GM20000 (cell line): ENCODE measurements at regions not wholly inside any gene's neighbourhood (a gene's known extent, or its start where the extent isn't known, plus 50 kb on each side); places are given as distances from the start of the nearest gene placed in this dataset.
"Not testable (repeated sequence)": the region's sequence is repeated elsewhere in the genome, so short reads cannot be mapped to it uniquely, and the experiment has no call there.

Source experiments
- DNase-seq: peaks from one replicate; pipeline ENCODE4 v3.0.0; 2012; ENCODE audit warnings: low spot score
- TF ChIP-seq, protein P1 (sequence below): IDR thresholded peaks from 2 replicates; pipeline ENCODE4 v1.5.1; 2012; ENCODE audit warnings: mild to moderate bottlenecking, control low read depth; ENCODE audit errors: extremely low read depth, missing control alignments

DNA sequence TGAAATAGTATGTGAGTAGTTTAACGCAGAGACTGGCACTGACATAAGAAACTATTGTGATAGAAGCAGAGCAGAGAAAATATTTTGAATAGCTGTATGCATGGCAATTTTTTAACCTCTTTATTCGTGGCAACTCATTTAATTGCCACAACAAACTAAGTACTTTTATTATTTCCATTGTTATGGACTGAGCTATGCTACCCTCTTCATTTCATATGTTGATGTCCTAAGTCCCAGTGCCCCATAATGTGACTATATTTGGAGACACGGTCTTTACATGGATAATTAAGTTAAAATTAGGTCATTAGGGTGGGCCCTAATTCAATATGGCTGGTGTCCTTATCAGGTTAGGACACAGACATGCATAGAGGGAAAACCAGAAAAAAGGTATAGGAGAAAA, 86.1 kb upstream of the PRSS3 start:
- TF ChIP-seq, protein P1, sequence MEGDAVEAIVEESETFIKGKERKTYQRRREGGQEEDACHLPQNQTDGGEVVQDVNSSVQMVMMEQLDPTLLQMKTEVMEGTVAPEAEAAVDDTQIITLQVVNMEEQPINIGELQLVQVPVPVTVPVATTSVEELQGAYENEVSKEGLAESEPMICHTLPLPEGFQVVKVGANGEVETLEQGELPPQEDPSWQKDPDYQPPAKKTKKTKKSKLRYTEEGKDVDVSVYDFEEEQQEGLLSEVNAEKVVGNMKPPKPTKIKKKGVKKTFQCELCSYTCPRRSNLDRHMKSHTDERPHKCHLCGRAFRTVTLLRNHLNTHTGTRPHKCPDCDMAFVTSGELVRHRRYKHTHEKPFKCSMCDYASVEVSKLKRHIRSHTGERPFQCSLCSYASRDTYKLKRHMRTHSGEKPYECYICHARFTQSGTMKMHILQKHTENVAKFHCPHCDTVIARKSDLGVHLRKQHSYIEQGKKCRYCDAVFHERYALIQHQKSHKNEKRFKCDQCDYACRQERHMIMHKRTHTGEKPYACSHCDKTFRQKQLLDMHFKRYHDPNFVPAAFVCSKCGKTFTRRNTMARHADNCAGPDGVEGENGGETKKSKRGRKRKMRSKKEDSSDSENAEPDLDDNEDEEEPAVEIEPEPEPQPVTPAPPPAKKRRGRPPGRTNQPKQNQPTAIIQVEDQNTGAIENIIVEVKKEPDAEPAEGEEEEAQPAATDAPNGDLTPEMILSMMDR = no peak
- no peak for DNase-seq

DNA sequence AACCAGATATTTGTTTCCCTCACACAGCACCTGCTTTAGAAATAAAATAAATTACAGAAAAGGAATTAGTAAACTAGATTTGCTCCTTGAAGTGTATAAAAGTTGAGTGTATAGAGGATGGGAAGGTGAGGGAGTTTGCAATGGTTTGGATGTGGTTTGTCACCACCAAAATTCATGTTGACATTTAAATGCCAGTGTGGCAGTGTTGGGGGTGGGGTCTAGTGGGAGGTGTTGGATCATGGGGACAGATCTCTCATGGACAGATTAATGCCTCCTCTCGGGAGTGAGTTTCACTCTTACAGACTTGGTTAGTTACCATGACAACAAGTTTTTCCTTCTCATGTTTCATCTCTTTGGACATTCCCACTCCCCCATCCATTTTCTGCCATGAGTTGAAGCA, 83.9 kb upstream of the PRSS3 start:
- not testable (repeated sequence) for DNase-seq

GRCh38 chr9:33714989-33715388, 80.4 kb upstream of the PRSS3 start:
- DNase-seq = no peak
- TF ChIP-seq, protein P1 = no peak

GRCh38 chr9:33718987-33719386, 76.4 kb upstream of the PRSS3 start:
- TF ChIP-seq, protein P1 = no peak

GRCh38 chr9:33719581-33720374, 75.6 kb upstream of the PRSS3 start:
- DNase-seq = peak; percentile 31

More at GRCh38 chr9:33718987-33719386, 76.4 kb upstream of the PRSS3 start:
- DNase-seq = no peak

GRCh38 chr9:33721674-33722358, 73.5 kb upstream of the PRSS3 start:
- DNase-seq = peak; percentile 75
- TF ChIP-seq, protein P1 = peak; percentile 100

More at GRCh38 chr9:33719581-33720374, 75.6 kb upstream of the PRSS3 start:
- TF ChIP-seq, protein P1 = peak; percentile 48

DNA sequence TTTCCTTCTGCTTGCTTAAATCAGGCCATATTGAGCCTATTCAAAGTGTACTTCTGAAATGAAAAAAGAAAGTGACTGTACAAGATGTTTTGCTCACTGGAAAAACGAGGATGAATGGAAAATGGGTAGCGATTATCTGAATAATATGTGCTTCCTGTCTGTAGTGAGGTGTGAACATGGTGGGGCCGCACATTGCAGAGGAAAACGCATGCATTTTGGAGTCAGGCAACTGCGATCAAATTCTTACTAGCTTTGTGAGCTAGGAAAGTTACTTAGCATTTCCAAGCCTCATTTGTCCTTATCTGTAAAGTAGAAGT, 73.0 kb upstream of the PRSS3 start:
- DNase-seq = no peak
- TF ChIP-seq, protein P1 = no peak

GRCh38 chr9:33728613-33729012, 66.7 kb upstream of the PRSS3 start:
- no peak for DNase-seq
- TF ChIP-seq, protein P1 = no peak
